NCI-H345 treated with DMSO at 0.1 percent for 48 hours (cell line): ENCODE measurements at regions not wholly inside any gene's neighbourhood (a gene's known extent, or its start where the extent isn't known, plus 50 kb on each side); places are given as distances from the start of the nearest gene placed in this dataset.

Experiments used
- DNase-seq: peaks from one replicate; lab custom pipeline; 2025; ENCODE audit not compliant: unreplicated experiment; lab: John Stamatoyannopoulos, UW

DNA sequence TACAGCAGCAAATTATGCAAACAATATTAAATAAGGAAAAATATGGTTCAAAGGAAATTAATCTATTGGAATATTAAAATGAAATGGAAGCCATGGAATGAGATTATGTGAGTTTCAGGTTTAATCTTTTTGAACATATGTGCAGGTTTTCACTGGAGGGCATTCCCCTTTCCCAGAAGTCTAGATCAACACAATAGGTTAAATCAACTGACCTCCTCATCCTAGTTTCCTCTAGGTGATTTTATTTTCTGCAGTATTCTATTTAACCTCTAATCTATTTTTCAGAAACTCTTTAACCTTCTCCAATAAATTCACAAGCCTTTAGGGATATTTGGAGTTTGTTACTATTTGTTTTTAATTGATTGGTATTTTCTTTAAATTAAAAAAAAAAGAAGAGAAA lies 2657.6 kb upstream of the PCDH20 start:
- no peak for DNase-seq

DNA sequence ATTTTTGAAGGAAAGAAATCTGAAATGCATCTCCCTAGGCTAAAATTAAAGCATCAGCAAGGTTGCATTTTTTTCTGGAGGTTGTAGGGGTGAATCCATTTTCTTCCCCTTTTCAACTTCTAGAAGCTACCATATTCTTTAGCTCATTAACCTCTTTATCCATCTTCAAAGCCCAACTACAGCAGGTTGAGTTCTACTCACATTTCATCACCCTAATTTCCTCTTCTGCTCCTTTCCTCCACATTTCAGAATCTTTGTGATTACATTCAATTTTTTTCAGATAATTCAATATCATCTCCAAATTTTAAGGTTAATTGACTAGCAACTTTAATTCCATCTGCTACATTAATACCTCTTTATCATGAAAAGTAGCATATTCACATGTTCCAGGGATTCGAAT lies 2655.7 kb upstream of the PCDH20 start:
- no peak for DNase-seq

GRCh38 chr13:64069892-64070291 lies 2654.2 kb upstream of the PCDH20 start:
- no peak for DNase-seq

- DNase-seq = no peak
Measured at GRCh38 chr13:64066711-64067110, 2651.1 kb upstream of the PCDH20 start.

DNA sequence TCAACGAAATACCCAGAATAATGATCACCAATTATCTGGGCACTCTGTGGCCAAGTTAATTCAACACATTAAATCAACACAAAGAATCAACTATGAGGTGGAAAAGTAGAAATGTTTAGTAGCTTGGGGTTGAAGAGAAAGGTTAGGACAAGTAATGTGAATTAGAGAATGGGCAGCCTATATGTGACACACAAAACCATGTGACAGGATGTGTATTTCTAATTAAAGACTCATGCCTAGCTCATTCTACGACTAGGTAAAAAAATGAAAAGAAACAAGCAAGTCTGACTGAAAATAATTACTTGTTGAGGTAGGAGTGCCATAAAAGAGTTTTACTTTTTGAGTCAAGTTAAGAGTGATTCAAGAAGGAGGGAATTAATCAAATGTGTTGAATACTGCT lies 2646.0 kb upstream of the PCDH20 start:
- no peak for DNase-seq

DNA sequence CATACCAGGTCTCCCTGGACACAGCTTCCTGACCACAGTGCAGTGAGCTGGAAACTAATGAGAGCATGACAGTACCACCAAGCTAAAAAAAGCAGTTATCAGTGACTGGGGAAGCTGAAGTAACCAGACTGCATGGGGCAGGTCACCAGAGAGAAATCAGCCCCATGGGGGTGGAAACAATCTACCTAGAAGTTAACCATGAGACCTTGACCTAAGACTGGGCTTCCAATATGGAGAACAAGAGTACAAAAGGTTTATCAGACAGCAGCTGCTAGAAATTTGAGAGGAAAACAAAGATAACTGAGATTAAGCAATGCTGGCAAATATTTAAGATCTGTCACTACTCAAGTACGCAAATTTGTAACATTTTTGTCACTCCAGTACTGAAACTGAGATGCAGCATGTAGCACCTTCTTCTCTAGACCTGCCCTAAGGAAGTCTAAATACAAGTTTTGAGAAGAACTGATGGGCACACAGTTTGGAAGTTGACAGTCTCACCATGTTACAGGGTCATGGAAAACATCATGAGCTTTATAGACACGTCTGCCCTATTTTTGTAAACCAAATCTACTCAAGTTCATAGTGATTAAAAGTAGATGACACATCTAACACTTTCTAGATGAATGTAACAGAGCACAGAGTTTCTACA lies 2641.8 kb upstream of the PCDH20 start:
- DNase-seq = no peak

DNA sequence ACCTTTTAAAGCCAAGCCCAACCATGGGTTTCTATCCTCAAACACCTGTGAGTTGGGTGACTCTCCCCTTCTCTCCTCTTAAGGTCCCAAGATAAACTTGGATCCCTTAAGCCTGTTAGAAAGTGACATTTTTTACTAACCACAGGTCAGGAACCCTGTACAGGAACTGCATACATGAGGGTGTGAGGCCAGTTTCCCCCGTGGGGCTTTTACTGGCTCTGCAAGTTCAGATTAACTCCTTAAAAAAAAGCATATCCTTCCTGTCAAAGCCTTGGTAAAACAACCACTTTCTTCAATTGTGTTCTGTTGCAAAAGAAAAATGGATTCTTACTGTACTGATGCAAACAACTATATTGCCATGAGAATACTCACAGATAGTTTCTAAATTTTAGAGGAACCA lies 2638.7 kb upstream of the PCDH20 start:
- DNase-seq = no peak

DNA sequence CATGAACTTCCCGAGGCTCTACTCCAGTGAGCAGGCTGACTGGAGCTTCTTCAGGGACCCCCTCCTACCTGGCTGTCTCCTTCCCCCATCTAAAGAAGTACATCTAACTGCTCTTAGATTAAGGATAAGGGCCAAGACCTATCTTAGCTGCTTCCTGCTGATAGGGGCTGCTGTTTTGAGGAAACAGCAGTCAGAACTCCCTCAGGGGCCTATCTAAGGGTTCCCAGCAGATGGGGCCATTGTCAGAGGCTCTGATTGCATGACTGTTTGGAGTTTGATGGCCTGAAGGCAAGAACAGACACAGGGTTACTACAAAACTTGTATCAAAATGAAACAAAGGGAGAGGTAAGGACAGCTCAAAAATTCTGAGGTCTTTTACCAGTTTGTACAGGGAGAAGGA lies 2636.9 kb upstream of the PCDH20 start:
- DNase-seq = no peak

DNA sequence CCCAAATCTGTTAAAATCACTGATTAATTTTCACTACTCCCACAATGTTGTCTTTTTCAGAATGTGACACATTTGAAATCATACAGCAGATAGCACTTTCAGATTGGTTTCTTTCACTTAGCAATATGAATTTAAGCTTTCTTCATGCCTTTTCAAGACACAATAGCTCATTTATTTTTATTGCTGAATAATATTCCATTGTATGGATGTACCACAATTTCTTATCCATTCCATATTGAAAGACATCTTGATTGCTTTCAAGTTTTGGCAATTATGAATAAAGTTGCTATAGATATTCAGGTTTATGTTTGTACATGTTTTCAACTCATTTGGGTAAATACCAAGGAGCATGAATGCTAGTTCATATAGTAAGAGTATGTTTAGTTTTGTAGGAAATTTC lies 2635.6 kb upstream of the PCDH20 start:
- DNase-seq = no peak

DNA sequence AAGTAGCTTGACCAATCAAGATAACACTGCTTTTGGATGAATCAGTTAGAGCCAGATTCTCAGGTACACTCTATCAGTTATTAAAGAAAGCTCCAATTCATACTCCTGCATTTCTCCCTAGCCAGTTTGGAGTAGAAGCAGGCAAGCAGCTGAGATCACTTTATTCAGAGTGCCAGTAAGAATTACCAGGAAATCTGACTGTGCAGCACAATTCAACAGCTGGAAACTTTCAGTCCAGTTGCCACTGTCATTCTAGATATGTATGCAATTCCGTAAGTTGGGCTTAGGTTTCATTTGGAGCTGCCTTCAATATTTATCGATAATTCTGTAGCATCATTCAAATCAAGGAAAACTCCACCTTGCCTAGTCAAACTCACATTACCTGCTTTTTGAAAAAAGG lies 2625.6 kb upstream of the PCDH20 start:
- DNase-seq = no peak

- no peak for DNase-seq
Measured at GRCh38 chr13:64033921-64034320, 2618.3 kb upstream of the PCDH20 start.

DNA sequence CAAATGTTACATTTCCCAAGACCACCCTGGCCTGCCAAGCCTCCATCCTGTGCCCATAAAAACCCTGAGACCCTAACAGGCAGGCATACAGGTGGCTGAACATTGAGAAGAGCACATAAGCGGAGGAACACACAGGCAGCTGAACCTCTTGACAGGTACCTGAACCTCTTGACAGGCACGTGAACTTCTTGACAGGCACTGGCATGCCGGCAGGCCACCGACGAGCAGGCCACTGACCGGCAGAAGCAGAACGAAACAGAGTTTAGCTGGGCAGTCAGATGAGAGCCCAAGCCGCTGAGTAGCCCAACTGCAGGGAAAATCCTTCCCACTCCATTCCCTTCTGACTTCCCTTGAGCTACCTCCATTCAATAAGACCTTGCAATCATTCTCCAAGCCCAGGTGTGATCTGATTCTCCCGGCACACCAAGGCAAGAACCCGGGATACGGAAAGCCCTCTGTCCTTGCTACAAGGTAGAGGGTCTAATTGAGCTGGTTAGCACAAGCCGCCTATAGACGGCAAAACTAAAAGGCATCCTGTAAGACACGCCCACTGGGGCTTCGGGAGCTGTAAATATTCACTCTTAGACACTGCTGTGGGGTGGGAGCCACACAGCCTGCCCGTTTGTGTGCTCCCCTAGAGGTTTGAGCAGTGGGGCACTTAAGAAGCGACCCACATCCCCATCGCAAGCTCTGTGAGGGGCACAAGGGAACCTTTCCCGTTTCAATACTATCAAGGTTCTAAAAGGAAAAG lies 2613.9 kb upstream of the PCDH20 start:
- no peak for DNase-seq

GRCh38 chr13:64028551-64028950 lies 2612.9 kb upstream of the PCDH20 start:
- no peak for DNase-seq

GRCh38 chr13:64020126-64020525 lies 2604.5 kb upstream of the PCDH20 start:
- no peak for DNase-seq

DNA sequence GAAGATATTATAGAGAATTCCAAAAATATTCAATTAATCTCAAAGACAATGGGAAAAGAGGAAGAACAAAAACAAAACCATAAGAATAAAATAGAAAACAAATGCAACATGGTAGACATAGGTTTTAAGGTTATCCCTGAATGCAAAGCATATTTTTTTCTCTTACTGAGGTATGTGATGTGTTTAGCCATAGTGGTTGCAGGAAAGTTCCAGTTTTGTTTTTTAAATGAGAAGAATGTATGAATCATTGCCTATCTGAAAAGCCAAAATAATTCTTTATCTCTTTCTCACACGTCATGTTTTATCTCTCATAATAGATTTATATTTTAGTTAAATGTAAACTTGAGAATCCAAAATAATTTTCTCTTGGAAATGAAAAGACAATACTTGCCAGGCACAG lies 2591.7 kb upstream of the PCDH20 start:
- DNase-seq = no peak

- DNase-seq = no peak
Measured at GRCh38 chr13:64000321-64000720, 2584.7 kb upstream of the PCDH20 start.

GRCh38 chr13:63999614-64000305 lies 2584.1 kb upstream of the PCDH20 start:
- no peak for DNase-seq

DNA sequence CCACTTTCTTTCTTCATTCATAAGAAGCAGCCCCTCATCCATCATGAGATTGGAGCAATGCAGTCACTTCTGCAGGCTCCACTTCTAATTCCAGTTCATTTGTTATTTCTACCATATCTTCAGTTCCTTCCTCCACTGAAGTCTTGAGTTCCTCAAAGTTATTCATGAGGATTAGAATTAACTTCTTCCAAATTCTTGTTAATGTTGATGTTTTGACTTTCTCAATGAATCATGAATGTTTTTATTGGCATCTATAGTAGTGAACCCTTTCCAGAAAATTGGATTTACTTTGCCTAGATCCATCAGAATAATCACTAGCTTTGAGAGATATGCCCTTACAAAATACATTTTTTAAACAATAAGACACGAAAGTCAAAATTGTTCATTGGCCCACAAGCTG lies 2567.7 kb upstream of the PCDH20 start:
- DNase-seq = no peak

DNA sequence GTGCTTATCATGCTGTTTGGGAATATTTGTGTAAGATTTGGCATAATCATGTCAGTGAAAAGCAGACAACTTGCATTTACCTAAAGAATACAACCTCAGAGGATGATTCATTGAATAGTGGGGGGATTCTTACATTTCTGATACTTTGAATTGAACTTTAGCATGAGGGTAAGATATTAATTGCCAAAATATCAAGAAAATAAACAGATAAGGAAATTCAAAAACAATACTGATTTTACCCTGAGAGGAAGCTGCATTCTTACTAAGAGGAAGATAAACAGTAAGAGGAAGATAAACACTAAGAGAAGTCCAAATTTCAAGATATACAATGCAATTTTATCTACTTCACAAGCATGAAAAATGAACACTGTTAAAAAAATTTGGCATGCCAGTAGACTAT lies 2564.3 kb upstream of the PCDH20 start:
- no peak for DNase-seq

DNA sequence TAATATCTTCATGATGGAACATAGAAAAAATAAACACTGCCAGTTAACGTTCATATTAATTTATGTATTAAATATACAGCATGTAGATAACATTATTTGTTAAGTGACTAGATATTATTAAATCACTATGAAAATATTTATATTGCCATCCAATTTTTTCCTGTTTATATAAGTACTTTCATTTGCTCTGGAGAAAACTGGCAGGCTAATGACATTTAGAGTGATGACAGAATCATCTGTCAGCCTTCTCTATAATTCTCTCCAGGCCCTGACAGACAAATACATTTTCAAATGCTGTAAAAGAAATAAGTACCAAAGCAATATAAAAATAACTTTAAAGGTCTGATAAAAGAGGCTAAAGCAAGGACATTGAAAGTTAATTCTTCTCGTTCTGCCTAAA lies 2556.7 kb upstream of the PCDH20 start:
- DNase-seq = no peak

DNA sequence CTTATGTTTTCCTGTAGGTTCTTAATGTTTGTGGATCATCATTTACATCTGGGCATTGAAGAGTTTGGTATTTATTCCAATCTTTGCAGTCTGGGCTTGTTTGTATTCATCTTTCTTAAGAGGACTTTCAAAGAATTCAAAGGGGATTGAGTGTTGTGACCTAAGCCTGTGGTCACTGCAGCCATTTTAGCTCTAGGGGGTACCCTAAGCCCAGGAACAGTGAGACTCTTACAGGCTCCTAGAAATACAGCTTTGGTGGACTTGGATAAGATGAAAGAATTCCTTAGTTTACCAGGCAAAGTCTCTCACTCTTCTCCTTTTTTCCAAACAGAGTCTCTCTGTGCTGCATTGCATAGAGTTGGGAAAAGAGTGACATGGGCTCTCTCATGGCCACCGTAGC lies 2539.0 kb upstream of the PCDH20 start:
- DNase-seq = no peak

GRCh38 chr13:63948045-63948444 lies 2532.4 kb upstream of the PCDH20 start:
- no peak for DNase-seq
